Ishikawa (cell line): ENCODE measurements at regions not wholly inside any gene's neighbourhood (a gene's known extent, or its start where the extent isn't known, plus 50 kb on each side); places are given as distances from the start of the nearest gene placed in this dataset.

Source experiments
- CEBPB ChIP-seq: IDR thresholded peaks from 2 replicates; pipeline ENCODE4 v1.6.1; 2012
- CREB1 ChIP-seq: IDR thresholded peaks from 2 replicates; pipeline ENCODE4 v1.6.1; 2012; ENCODE audit warnings: low read depth
- EGR1 ChIP-seq: IDR thresholded peaks from 2 replicates; pipeline ENCODE4 v1.6.1; 2012
- EP300 ChIP-seq: IDR thresholded peaks from 2 replicates; pipeline ENCODE4 v1.6.1; 2012; ENCODE audit warnings: borderline replicate concordance
- FOXM1 ChIP-seq: IDR thresholded peaks from 2 replicates; pipeline ENCODE4 v1.6.1; 2012; ENCODE audit warnings: low read depth, borderline replicate concordance
- NFIC ChIP-seq: IDR thresholded peaks from 2 replicates; pipeline ENCODE4 v1.6.1; 2012
- RAD21 ChIP-seq: IDR thresholded peaks from 2 replicates; pipeline ENCODE4 v1.6.1; 2012; ENCODE audit warnings: low read depth
- REST ChIP-seq: IDR thresholded peaks from 2 replicates; pipeline ENCODE4 v1.6.1; 2012; ENCODE audit warnings: low read depth, mild to moderate bottlenecking
- TAF1 ChIP-seq: IDR thresholded peaks from 2 replicates; pipeline ENCODE4 v1.6.1; 2012; ENCODE audit warnings: low read depth, mild to moderate bottlenecking
- TCF12 ChIP-seq: IDR thresholded peaks from 2 replicates; pipeline ENCODE4 v1.6.1; 2012; ENCODE audit warnings: low read depth
- TEAD4 ChIP-seq: IDR thresholded peaks from 2 replicates; pipeline ENCODE4 v1.6.1; 2012
- USF1 ChIP-seq: IDR thresholded peaks from 2 replicates; pipeline ENCODE4 v1.6.1; 2012
- YY1 ChIP-seq: IDR thresholded peaks from 2 replicates; pipeline ENCODE4 v1.6.1; 2012; ENCODE audit warnings: low read depth
- ZBTB7A ChIP-seq: IDR thresholded peaks from 2 replicates; pipeline ENCODE4 v1.6.1; 2012; ENCODE audit warnings: low read depth
- TF ChIP-seq, protein P1 (sequence below): IDR thresholded peaks from 2 replicates; pipeline ENCODE4 v1.6.1; 2012

DNA sequence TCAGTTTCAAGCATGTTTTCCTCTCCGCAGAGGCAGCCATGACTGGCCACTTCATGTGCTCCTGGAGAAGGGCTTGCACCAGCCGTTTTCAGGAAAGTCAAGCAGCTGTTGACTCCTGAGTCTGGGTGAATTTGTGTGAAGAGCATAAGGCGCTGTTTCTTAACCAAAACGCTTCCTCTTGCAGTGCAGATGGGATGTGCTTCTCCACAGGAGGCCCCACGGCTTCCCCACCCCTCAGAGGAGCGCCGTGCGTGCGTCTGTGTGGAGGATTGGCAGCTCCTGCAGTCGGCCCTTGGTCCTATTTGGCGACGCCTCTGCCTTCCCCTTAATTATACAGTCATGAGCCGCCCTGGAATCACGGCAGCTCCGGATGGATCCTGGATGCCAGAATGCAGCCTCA, 54.1 kb upstream of the B3GAT1 start:
- TF ChIP-seq TAF1 (no peak), EGR1 (no peak), TEAD4 (no peak), REST (no peak), EP300 (no peak), CEBPB (no peak)

DNA sequence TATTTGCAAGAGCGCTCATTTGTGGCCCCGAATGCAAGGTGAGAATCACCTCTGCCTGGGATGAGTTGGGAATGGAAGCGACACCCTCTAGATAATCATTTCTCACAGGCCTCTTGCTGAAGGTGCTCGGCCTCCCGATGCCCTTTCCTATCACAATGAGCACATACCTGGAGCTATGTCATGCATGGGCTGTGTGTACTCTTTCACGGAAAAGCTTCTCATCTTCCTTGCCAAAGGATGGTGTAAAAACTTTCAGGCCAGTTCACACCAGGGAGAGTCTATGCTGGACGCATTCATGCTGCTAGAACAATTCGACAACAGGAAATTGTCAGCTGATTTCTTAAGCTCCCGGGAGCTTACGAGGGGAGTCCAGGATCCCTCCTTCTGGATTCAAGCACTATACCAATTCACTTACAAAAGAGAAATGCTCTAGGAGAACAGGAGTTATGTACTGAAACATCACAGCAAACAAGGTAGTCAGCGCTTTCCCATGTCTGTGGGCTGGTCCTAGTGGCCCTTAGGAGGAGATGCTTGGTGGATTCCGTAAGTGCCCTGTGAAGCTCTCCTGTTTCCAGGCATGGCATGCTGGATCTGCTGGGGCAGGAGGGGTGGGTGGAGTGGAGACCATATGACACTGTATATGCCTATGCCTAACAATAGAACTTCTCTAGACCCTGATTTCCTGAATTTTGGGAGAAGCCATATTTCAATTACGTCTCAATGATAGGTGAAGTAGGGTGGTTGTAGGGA, 53.1 kb upstream of the B3GAT1 start:
- TF ChIP-seq CREB1 (no peak), EP300 (no peak), FOXM1 (no peak), RAD21 (no peak), REST (no peak), ZBTB7A (no peak), TAF1 (no peak), NFIC (no peak), YY1 (no peak), CEBPB (no peak), USF1 (no peak), EGR1 (no peak)
- TF ChIP-seq, protein P1, sequence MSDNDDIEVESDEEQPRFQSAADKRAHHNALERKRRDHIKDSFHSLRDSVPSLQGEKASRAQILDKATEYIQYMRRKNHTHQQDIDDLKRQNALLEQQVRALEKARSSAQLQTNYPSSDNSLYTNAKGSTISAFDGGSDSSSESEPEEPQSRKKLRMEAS = no peak

DNA sequence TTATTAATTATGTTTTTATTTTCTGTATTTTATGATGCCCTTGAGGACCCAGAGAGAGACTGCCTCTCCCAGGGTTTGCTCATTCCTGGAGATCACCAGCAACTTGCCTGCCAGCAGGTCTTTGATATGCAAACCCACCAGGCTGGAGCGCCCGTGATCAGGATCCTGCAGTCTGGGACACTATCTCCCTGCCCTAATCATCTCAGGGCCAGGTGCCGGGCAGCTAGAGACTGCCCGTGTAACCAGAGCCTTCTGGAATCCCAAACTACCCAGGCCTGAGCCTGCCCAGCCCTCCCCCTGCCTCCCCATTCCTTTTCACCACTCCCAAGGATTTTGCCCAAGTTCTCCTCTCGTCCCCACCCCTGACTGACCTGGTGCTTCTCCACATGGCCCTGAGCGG, 52.2 kb upstream of the B3GAT1 start:
- TF ChIP-seq, protein P1 = no peak
- TF ChIP-seq CREB1 = no peak
- no peak for TF ChIP-seq YY1
- no peak for TF ChIP-seq TEAD4
- TF ChIP-seq CEBPB = no peak
- no peak for TF ChIP-seq REST
- no peak for TF ChIP-seq TCF12
- no peak for TF ChIP-seq EP300
- no peak for TF ChIP-seq NFIC
- TF ChIP-seq RAD21 = no peak

DNA sequence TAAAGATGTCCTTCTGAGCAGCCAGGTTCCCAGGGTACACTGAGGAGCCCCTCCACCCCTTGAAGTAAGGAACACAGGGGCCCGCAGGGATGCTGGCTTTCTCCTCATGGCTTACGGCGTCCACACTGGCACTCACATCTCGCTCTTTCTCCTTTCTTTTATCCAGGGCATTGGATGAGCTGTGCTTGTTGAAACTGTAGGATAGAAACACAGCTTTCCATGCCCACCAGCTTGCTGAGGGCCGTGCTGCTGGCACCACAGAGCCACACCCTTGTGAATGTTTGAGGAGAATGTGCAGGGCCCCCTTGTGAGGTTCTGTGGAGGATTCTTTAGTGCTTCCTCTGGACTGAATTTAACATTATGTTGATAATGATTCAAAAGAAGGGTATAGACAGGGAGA, 51.7 kb upstream of the B3GAT1 start:
- no peak for TF ChIP-seq EGR1
- no peak for TF ChIP-seq ZBTB7A
- TF ChIP-seq TEAD4 = no peak
- no peak for TF ChIP-seq NFIC
- TF ChIP-seq FOXM1 = no peak
- TF ChIP-seq EP300 = no peak
